ENCODE measurements at regions not wholly inside any gene's neighbourhood (a gene's known extent, or its start where the extent isn't known, plus 50 kb on each side); places are given as distances from the start of the nearest gene placed in this dataset.

DNA sequence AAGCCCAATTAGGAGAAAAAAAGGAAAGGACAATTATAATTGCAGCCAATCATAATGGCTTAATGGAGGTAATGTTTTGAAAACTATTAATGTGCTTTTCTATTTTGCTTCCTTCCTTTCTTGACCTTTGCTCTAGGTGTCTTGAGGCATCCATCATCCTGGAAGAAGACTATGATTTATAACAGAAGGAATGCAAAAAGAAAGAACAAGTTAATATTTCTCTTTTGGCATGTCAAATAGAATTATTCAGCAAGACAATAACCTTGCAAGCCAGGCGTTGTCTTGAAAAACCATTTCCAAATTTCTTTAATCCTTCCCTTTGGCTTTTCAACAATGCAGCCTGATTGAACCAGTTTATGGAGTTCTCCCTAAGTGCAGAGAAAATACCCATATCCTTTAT, 107.7 kb upstream of the USP24 start:
- H3K36me3 ChIP-seq (ENCODE audit: control insufficient read depth, insufficient read depth, low read length, severe bottlenecking): no peaks in the 10 kb centered on the region
- H3K4me1 ChIP-seq (ENCODE audit: control insufficient read depth, insufficient read depth, low read length): peaks cover 8% of the 10 kb centered on the region
- H3K9me3 ChIP-seq (ENCODE audit: control insufficient read depth, low read length): no peaks in the 10 kb centered on the region
- H3K27me3 ChIP-seq (replicated peaks; ENCODE audit: control insufficient read depth, insufficient read depth, low read length): no peaks in the 10 kb centered on the region
- H3K9ac ChIP-seq (ENCODE audit: low read length): no peak overlapping the region
- DNase-seq (ENCODE audit: low read depth): peak; percentile 22
- no peak overlapping the region for H3K4me3 ChIP-seq (ENCODE audit: low read length)

DNA sequence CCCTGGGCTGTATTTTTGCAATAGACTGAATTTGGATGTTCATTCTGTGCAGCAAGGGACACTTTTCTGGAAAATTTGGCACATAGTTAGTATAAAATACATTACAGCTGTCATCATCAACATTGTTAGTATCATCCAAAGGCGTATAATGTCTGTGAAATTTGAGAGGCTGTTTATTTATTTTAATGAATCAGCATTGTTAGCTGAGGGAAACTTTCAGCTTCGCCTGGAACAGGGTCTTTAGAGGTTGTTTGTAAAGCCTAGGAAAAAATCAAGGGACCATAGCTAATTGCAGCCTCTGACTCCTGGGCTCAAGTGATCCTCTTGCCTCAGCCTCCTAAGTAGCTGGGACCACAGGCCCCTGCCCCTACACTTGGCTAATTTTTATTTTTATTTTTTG, 106.8 kb upstream of the USP24 start:
- peak; percentile 79 for DNase-seq (ENCODE audit: low read depth)
- Histone ChIP-seq H3K4me3 (ENCODE audit: low read length) (no peak overlapping the region), H3K9ac (ENCODE audit: low read length) (no peak overlapping the region), H3K27me3 (replicated peaks; ENCODE audit: control insufficient read depth, insufficient read depth, low read length) (no peaks in the 10 kb centered on the region), H3K9me3 (ENCODE audit: control insufficient read depth, low read length) (no peaks in the 10 kb centered on the region), H3K36me3 (ENCODE audit: control insufficient read depth, insufficient read depth, low read length, severe bottlenecking) (no peaks in the 10 kb centered on the region), H3K4me1 (ENCODE audit: control insufficient read depth, insufficient read depth, low read length) (peaks cover 8% of the 10 kb centered on the region)

DNA sequence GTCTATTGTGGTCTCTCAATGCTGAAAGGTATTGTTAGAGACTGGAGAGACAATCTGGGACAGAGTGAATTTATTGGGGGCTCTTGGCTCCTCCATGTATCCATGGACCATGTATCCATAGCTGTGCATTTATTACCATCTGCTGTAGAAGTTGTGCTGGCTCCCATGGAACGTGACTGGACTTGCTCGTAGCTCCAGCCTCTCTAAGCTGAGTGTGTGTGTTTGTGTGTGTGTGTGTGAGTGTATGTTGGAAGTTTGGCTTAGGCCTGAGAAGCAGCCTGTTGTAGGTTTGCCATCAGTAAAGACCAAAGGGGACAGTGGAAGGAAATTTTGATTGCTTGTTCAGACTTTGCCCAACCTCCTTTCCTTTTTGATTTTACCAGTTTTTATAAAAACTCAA, 105.7 kb upstream of the USP24 start:
- DNase-seq (ENCODE audit: low read depth): no peak
- Histone ChIP-seq H3K4me1 (ENCODE audit: control insufficient read depth, insufficient read depth, low read length) (peaks cover 8% of the 10 kb centered on the region), H3K36me3 (ENCODE audit: control insufficient read depth, insufficient read depth, low read length, severe bottlenecking) (no peaks in the 10 kb centered on the region), H3K4me3 (ENCODE audit: low read length) (no peak overlapping the region), H3K27me3 (replicated peaks; ENCODE audit: control insufficient read depth, insufficient read depth, low read length) (no peaks in the 10 kb centered on the region), H3K9me3 (ENCODE audit: control insufficient read depth, low read length) (no peaks in the 10 kb centered on the region), H3K9ac (ENCODE audit: low read length) (no peak overlapping the region)

DNA sequence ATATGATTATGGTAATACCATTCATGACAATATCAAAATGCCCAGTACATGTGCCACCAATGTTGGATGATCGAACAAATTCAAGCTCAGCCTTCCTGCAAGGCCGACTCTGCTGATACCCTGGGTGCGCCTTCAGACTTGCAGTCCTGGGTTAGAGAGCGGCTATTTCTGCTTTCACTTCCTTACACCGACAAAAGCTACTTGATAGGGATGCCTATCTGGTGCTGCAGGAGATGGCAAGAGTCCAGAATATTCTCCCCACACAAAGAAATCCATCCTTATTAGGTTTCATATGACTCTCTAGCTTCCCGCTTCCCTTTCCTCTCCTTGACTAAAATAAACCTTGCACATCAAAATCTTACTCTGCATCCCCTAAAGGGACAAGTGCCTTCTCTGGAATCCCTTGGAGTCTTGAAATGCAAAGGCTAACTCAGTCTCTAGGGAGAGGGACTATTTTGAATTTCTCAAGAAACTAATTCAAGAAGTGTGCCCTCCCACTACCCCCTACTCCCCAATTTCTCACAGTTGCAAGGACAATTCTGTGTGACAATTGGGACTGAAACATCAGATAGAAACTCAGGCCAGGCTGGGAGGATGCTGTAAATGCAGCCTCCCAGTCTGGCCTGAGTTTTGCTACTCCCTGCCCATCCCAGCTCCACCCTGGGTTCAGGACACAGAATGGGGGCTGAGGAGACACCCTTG, 103.1 kb upstream of the USP24 start:
- H3K36me3 ChIP-seq (ENCODE audit: control insufficient read depth, insufficient read depth, low read length, severe bottlenecking): no peaks in the 10 kb centered on the region
- no peak overlapping the region for H3K9ac ChIP-seq (ENCODE audit: low read length)
- H3K4me1 ChIP-seq (ENCODE audit: control insufficient read depth, insufficient read depth, low read length): peaks cover 8% of the 10 kb centered on the region
- no peak overlapping the region for H3K4me3 ChIP-seq (ENCODE audit: low read length)
- DNase-seq (ENCODE audit: low read depth): no peak
- no peaks in the 10 kb centered on the region for H3K9me3 ChIP-seq (ENCODE audit: control insufficient read depth, low read length)
- no peaks in the 10 kb centered on the region for H3K27me3 ChIP-seq (replicated peaks; ENCODE audit: control insufficient read depth, insufficient read depth, low read length)

DNA sequence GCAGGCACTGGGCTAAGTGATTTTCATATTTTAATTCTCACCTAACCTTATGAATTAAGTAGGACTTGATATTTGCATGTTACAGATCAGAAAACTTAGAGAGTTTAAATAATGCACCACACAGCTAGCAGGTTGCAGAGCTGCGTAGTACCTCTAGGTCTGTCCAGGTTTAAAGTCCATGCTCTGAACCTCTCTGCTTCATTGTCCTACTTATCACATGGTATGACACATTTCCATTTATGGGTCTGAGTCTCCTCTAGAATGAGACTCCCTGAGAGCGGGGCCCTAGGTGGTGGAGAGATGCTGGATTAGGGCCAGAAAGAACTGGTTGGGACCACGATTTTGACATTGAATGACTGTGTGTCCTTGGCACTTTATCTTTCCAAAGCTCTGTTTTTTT, 102.5 kb upstream of the USP24 start:
- Histone ChIP-seq H3K4me3 (ENCODE audit: low read length) (no peak overlapping the region), H3K9ac (ENCODE audit: low read length) (no peak overlapping the region), H3K27me3 (replicated peaks; ENCODE audit: control insufficient read depth, insufficient read depth, low read length) (no peaks in the 10 kb centered on the region), H3K4me1 (ENCODE audit: control insufficient read depth, insufficient read depth, low read length) (peaks cover 8% of the 10 kb centered on the region), H3K36me3 (ENCODE audit: control insufficient read depth, insufficient read depth, low read length, severe bottlenecking) (no peaks in the 10 kb centered on the region), H3K9me3 (ENCODE audit: control insufficient read depth, low read length) (no peaks in the 10 kb centered on the region)
- no peak for DNase-seq (ENCODE audit: low read depth)

DNA sequence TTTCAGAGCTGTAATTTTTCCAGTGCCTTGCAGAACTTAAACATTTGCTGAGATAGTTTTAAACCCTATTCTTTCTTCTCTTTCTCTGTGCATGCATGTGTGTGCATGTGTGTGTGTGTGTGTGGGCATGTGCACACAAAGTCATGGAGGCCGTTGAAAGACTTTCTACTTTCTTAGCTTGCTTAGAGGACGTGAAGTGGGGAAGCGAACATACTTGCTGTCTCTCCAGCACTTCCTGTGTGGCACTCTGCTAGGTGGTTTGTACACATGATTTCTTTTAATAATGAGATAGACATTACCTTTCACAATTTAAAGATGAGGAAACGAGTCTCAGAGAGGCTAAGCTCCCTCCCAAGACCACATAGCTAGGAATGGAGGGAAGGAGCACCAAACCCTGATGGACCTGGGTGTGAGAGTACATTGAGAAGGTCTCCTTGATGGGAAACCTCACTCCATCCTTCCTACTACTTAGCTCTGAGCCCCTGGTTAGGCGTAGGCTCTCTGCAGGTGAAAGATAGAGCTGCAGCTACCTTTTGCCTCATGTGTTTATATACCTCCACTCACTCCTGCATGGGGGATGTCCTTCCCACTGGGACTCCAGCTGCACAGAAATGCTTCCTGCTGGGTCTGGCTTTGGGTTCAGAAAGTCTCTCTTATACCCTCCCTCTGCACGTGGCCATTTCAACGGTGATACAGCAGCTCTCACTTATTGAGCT, 101.9 kb upstream of the USP24 start:
- DNase-seq (ENCODE audit: low read depth): no peak
- no peaks in the 10 kb centered on the region for H3K36me3 ChIP-seq (ENCODE audit: control insufficient read depth, insufficient read depth, low read length, severe bottlenecking)
- no peak overlapping the region for H3K4me3 ChIP-seq (ENCODE audit: low read length)
- no peaks in the 10 kb centered on the region for H3K27me3 ChIP-seq (replicated peaks; ENCODE audit: control insufficient read depth, insufficient read depth, low read length)
- H3K9ac ChIP-seq (ENCODE audit: low read length): no peak overlapping the region
- H3K9me3 ChIP-seq (ENCODE audit: control insufficient read depth, low read length): no peaks in the 10 kb centered on the region
- H3K4me1 ChIP-seq (ENCODE audit: control insufficient read depth, insufficient read depth, low read length): peaks cover 8% of the 10 kb centered on the region

DNA sequence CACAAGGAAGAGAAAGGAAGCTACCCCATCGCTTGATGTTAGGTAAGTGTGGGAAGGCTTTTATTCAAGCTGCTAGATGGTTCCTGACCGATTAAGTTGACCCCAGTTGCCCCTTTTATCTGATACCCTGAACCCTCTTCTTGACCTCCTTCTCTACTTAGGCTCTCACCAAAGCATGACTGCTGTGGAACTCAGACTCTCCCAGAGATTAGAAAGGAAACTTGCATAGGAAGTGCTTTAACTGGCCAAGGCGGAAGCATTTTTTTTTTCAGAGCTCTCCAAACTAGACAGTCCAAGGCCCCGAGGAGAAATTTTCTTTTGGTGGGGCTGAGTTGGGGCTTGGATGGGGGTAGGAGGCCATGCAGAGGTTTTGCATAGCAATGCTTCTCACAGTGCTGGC, 101.3 kb upstream of the USP24 start:
- H3K36me3 ChIP-seq (ENCODE audit: control insufficient read depth, insufficient read depth, low read length, severe bottlenecking): no peaks in the 10 kb centered on the region

DNA sequence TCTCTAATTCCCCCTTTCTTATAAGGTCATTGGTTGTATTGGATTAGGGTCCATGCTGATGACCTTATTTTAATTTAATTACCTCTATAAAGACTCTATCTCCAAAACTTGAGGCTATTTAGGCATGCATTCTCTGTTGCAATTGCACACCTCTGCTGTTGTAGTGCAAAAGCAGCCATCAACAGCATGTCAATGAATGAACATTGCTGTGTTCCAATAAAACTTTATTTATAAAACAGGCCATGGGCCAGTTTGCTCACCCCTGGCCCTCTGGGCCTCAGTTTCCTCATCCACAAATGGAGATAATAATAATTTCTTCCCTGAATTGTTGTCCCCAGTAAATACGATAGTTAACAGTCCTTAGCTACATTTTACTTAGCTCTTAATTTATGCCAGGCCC, 100.4 kb upstream of the USP24 start:
- Histone ChIP-seq H3K9me3 (ENCODE audit: control insufficient read depth, low read length) (no peaks in the 10 kb centered on the region), H3K9ac (ENCODE audit: low read length) (no peak overlapping the region), H3K4me1 (ENCODE audit: control insufficient read depth, insufficient read depth, low read length) (peaks cover 9% of the 10 kb centered on the region), H3K36me3 (ENCODE audit: control insufficient read depth, insufficient read depth, low read length, severe bottlenecking) (no peaks in the 10 kb centered on the region), H3K4me3 (ENCODE audit: low read length) (no peak overlapping the region), H3K27me3 (replicated peaks; ENCODE audit: control insufficient read depth, insufficient read depth, low read length) (no peaks in the 10 kb centered on the region)
- no peak for DNase-seq (ENCODE audit: low read depth)

More for the DNA sequence above, 101.3 kb upstream of the USP24 start:
- no peaks in the 10 kb centered on the region for H3K27me3 ChIP-seq (replicated peaks; ENCODE audit: control insufficient read depth, insufficient read depth, low read length)
- no peak overlapping the region for H3K9ac ChIP-seq (ENCODE audit: low read length)
- peaks cover 2% of the 10 kb centered on the region for H3K4me1 ChIP-seq (ENCODE audit: control insufficient read depth, insufficient read depth, low read length)
- DNase-seq (ENCODE audit: low read depth): no peak
- H3K4me3 ChIP-seq (ENCODE audit: low read length): no peak overlapping the region
- no peaks in the 10 kb centered on the region for H3K9me3 ChIP-seq (ENCODE audit: control insufficient read depth, low read length)

DNA sequence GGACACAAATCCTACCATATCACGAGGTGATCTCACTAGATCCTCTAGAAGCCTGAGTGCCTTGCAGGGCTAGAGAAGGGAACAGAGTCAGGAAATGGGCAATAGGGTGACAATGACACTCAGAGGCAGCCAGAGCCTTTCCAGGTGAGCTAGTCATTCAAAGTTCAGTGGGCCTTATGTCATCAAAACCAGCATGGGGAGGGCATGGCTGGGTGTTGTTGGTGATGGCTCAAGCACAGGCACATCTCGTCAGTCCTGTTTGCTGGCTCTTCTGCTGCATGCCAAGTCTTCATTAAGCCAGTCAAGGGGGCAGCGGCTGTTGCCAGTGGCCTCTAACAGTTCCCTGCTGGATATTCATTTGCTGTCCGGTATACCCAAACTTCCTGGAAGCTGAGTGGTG, 99.6 kb upstream of the USP24 start:
- H3K9me3 ChIP-seq (ENCODE audit: control insufficient read depth, low read length): no peaks in the 10 kb centered on the region
- DNase-seq (ENCODE audit: low read depth): no peak
- H3K36me3 ChIP-seq (ENCODE audit: control insufficient read depth, insufficient read depth, low read length, severe bottlenecking): no peaks in the 10 kb centered on the region

DNA sequence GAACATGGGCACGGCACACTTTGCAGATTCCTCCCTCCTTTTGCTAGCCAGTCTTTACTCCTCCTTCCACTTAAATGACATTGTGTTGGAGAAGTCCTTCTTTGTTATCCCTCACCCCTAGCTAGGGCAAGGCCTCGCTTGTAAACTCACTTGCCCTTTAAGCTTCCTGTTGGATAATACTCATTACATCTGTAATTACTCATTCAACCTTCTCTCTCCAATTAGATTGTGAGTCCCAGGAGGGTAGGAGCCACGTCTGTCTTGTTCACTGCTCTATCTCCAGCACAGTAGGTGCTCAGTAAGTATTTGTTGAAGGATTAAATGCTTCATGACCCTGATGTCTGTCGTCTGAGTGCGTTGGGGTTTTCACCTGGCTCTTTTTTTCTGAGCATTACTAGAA, 98.7 kb upstream of the USP24 start:
- Histone ChIP-seq H3K4me1 (ENCODE audit: control insufficient read depth, insufficient read depth, low read length) (peaks cover 13% of the 10 kb centered on the region), H3K9ac (ENCODE audit: low read length) (no peak overlapping the region), H3K27me3 (replicated peaks; ENCODE audit: control insufficient read depth, insufficient read depth, low read length) (no peaks in the 10 kb centered on the region), H3K4me3 (ENCODE audit: low read length) (no peak overlapping the region), H3K36me3 (ENCODE audit: control insufficient read depth, insufficient read depth, low read length, severe bottlenecking) (no peaks in the 10 kb centered on the region), H3K9me3 (ENCODE audit: control insufficient read depth, low read length) (no peaks in the 10 kb centered on the region)
- no peak for DNase-seq (ENCODE audit: low read depth)

More for the DNA sequence above, 99.6 kb upstream of the USP24 start:
- no peaks in the 10 kb centered on the region for H3K27me3 ChIP-seq (replicated peaks; ENCODE audit: control insufficient read depth, insufficient read depth, low read length)
- no peak overlapping the region for H3K9ac ChIP-seq (ENCODE audit: low read length)
- H3K4me3 ChIP-seq (ENCODE audit: low read length): no peak overlapping the region
- peaks cover 13% of the 10 kb centered on the region for H3K4me1 ChIP-seq (ENCODE audit: control insufficient read depth, insufficient read depth, low read length)

DNA sequence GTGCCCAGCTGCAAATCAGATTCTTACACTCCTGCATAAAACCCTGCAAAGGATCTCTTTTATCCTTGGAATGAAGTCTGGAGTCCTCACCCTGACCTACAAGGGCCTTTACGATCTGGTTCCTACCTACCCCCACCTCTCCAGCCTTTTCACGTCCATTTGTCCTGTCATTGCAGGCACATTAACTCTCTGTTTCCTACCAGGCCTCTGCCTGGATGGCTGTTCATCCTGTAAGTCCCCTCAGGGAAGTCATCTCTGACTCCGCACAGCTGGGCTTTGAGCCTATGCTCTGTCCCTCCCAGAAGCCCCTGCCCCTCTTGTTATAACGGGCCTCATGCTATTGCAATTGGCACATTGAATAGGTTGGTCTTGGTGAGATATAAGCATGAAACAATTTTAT, 96.8 kb upstream of the USP24 start:
- Histone ChIP-seq H3K4me3 (ENCODE audit: low read length) (no peak overlapping the region), H3K9me3 (ENCODE audit: control insufficient read depth, low read length) (no peaks in the 10 kb centered on the region), H3K36me3 (ENCODE audit: control insufficient read depth, insufficient read depth, low read length, severe bottlenecking) (no peaks in the 10 kb centered on the region), H3K9ac (ENCODE audit: low read length) (no peak overlapping the region), H3K27me3 (replicated peaks; ENCODE audit: control insufficient read depth, insufficient read depth, low read length) (no peaks in the 10 kb centered on the region), H3K4me1 (ENCODE audit: control insufficient read depth, insufficient read depth, low read length) (peaks cover 13% of the 10 kb centered on the region)
- no peak for DNase-seq (ENCODE audit: low read depth)
